Stimulated activated CD4-positive, alpha-beta T cell treated with anti-CD3 and anti-CD28 coated beads, TNF-alpha, amount 100 ng/mL, for 24 hours (primary cell): ENCODE measurements at regions not wholly inside any gene's neighbourhood (a gene's known extent, or its start where the extent isn't known, plus 50 kb on each side); places are given as distances from the start of the nearest gene placed in this dataset.

Experiments used
- DNase-seq, 3 experiments: peaks; one replicate each; pipeline ENCODE4 v3.0.0-alpha.2; 2020; ENCODE audit warnings: low read depth in 3 of 3

DNA sequence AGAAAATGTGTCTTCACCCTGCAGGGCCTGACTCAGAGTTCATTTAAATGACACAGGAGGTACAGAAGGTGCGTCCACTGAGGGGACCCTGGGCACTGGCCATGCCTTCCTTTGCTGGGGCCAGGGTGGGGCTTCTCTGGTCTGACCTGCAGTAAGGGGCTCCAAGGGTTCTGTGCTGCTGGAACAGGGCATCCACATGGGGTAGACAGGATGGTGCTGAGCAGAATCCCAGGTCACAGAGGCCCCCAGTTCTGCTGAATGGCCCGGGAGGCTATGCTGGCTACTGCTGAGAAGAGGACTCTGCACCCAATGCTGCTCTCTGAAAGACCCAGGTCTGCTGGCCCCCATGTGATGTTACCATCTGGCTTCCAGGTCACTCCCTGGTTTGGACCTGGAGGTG is 150.4 kb upstream of the GGTLC1 start:
- DNase-seq: no peak

DNA sequence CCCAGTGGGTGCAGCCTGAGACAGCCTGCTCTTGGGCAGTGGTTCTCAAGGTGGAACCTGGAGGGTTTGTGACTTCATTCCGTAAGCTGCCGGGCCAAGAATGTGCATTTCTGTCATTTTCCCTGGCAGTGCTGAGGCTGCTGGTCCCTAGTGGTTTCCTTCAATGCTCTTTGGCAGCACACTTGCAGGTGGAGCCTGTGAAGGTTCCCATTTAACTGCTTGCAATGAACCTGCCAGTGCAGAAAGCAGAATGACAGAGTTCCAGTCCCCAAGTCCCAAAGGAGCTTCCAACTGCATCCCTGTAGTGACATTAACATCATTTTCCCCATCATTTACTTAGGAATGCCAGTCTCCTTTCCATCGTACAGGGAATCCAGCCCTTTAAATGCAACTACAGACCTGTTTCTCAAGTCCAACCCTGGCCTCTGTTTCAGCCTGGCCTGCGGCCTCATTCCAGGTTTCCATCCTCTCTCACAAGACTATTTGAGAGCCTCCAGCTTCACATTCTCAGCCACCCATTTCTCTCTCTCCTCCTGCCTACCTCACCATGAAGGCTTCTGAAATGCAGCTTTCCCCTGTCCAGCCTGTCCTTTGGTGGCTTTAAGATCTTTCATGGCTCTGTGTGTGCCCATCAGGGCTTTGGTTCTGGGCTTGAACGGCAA is 149.7 kb upstream of the GGTLC1 start:
- no peak for DNase-seq

DNA sequence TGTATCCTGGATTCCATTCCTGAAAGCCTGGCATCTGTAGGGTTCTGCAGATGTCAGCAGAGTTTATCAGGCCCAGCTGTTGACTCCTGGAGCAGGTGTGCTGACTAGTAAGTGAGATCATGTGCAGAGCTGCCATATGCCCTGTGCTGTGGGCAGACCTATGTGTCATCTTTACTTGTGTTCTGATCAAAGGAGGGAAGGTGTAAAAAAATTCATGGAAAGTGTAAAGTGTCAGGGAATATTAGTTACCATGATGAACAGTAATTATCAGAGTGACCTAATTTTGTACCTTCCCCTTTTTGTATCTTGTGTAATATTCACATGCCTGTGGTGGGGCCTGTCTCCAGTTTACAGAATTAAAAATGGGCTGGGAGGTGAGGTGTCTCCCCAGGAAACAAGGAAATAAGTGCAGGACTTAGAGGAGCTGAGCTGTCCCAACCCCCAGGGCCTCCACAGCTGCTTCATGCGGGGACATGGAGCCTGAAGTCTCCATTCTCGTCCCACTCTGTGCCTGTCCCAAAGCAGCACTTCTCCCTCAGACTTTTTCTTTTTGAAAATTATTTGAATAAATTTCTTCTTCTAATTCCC is 148.2 kb upstream of the GGTLC1 start:
- no peak for DNase-seq

DNA sequence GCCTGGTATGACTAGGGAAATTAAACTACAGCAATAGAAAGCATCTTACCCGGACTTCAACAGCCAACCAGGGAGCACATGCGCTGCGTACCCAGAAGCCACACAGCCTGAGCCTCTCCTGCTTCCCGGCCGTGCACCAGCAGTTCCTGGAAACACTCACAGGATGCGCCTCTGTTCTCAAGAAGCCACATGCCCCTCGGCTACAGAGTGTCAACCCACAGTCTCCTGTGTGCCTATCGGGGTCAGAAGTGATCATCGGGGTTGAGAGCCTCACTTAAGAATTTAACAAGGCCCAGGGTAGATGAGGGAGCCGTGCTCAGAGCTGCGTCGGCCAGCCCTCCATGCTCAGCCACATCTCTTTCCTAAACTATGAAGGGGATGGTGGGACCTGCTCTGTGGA is 147.2 kb upstream of the GGTLC1 start:
- no peak for DNase-seq

DNA sequence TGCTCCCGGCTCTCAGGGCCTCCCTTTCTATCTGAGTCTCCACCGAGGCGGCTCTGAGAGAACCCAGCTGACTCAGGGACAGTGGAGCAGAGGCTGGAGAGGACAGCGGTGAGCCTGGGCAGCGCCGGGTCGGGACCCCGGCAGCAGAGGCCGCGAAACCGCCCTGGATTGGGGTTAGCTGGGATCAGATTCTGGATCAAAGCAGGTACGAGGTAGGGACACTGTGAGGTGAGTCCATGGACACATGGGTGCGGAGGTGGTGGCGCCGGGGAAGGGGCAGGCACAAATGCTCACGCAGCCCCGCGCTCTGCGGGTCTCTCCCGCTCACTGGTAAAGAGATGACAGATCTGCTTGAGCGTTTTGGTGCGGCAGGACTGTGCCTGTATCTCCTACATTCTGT is 146.4 kb upstream of the GGTLC1 start:
- no peak for DNase-seq

DNA sequence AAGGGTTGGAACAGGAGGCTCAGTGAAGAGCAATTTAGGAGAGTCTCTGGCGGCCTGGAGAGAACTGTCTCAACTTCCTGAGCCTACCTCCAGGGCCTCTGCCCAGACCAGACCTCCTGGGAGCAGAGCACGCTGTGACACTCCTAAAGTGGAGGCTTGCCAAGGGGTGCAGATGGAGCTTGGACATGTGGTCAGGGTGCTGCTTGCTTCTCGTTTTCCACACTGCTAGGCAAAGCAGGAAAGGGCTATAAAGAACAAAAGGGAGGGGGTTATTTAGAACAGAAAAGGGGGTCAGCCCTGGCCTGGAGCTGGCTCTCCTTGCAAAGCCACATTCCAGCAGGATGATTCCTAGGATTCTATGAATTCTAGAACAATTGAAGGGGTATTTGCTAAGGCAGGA is 145.7 kb upstream of the GGTLC1 start:
- no peak for DNase-seq

DNA sequence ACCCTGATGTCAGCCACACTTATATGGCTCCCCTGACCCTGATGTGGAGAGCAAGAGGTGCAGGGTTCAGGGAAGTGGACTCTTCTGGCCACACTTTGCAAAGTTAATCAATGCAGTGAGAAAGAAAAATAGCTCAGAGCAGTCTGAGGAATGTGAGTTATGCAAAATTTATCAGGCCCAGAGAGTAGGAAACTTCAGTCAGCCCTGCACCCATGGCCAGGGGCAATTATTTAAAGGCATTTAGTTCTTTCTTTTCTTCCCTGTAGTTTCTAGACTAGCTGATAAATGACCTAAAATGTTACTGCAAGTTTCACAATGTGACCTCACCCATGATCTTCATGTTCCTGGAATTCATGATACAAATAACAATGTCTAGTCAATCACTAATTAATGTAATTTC is 143.7 kb upstream of the GGTLC1 start:
- no peak for DNase-seq

DNA sequence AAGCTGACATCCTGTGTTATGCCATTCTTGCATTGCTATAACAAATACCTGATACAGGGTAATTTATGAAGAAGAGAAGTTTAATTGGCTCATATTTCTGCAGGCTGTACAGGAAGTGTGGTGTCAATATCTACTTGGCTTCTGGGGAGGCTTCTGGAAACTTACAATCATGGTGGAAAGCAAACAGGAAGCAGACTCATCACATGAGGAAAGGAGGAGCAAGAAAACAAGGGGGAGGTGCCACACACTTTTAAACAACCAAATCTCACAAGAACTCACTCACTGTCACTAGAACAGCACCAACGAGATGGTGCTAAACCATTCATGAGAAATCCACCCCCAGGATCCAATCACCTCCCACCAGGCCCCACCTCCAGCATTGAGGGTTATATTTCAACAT is 143.1 kb upstream of the GGTLC1 start:
- DNase-seq: no peak

DNA sequence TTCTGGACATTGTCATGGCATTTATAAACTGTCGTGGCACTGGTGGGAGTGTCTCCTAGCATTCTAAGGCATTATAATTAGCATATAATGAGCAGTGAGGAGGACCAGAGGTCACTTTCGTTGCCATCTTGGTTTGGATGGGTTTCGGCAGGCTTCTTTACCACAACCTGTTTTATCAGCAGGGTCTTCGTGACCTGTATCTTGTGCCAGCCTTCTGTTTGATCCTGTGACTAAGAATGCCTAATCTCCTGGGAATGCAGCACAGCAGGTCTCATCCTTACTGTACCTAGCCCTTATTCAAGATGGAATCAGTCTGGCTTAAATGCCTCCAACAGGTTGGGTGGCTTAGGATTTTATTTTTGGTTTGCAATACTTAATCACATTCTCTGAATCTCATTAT is 142.7 kb upstream of the GGTLC1 start:
- DNase-seq: no peak

DNA sequence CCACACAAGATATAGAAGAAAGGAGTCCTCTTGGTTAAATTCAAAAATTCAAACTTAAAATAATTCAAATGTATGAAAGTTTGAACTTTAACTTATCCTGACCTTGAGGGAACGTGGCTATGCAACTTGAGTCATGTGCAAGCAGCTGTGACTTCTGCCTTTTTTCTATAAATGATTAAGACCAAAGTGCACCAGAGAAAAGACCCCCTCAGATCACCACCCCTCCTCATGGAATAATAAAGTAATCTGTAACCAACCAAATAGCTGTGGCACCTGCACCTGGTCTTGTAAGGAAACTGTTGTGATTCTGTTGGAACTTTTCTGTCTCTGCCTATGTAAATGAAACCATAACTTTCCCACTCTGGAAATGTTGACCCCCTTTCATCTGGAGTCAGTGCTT is 141.1 kb upstream of the GGTLC1 start:
- DNase-seq: no peak

GRCh38 chr20:24124951-24125650 is 136.5 kb upstream of the GGTLC1 start:
- no peak for DNase-seq

GRCh38 chr20:24124003-24124402 is 135.4 kb upstream of the GGTLC1 start:
- DNase-seq: no peak

GRCh38 chr20:24118441-24119175 is 130.0 kb upstream of the GGTLC1 start:
- no peak for DNase-seq

GRCh38 chr20:24118034-24118433 is 129.5 kb upstream of the GGTLC1 start:
- no peak for DNase-seq

DNA sequence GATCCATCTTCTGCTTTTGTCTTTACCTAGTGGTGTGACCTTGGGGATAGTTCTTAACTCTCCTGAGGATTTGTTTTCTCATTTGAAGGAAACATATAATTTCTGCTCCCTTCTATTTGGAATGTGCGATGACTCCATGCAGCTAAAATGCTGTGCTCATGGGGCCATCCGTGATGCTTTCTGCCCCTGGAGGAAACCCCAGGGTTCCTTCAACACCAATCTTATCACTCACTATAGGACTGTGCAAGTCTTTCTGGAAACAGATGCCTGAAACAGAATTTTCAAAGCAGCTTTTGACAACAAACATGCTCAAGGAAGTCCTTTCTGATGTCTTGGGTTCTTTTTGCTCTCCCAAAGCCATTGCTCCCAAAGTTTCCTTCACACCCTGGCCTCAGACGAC is 128.8 kb upstream of the GGTLC1 start:
- DNase-seq: no peak

GRCh38 chr20:24116611-24117010 is 128.0 kb upstream of the GGTLC1 start:
- no peak for DNase-seq

GRCh38 chr20:24112360-24112759 is 123.8 kb upstream of the GGTLC1 start:
- DNase-seq: no peak

DNA sequence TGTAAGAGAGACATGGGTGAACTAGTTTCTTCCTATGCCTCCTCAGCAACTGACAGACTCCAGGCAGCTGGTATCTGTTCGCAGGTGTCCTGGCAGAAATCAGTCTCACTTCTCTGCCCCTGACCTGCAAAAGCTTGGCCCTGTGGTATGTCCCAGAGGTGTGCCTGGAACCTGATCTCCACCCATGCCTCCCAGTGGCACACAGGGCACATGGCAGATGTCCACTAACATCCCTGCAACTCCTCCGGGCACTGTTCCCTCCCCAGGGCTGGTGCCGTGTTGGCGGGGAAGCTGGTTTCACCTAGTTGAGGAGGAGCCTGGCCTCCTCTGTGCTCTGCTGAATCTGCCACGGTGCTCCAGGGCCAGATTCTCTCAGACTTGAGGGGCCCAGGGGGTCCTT is 123.3 kb upstream of the GGTLC1 start:
- no peak for DNase-seq

GRCh38 chr20:24109537-24109936 is 121.0 kb upstream of the GGTLC1 start:
- DNase-seq: no peak

GRCh38 chr20:24109008-24109407 is 120.4 kb upstream of the GGTLC1 start:
- no peak for DNase-seq

DNA sequence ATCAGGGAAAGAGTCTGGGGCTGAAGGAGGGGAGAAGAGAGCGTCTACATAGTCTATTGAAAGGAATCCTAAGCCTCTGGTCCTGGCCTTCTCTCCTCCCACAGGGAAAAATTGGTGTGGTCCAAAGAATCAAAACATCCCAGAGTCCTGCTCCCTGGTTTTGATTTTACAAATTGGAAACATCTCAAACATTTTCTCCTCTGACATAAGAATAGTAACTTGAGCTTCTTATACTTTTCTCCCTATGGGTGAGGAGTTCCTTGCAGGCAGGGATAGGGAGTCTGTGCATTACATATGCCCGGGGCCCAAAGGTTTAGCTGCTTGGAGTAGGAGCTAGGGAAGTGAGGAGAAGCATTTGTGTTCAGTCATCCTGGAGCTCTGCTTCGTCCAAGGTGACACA is 120.0 kb upstream of the GGTLC1 start:
- no peak for DNase-seq

GRCh38 chr20:24106801-24107445 is 118.3 kb upstream of the GGTLC1 start:
- no peak for DNase-seq
